ENCODE measurements at regions not wholly inside any gene's neighbourhood (a gene's known extent, or its start where the extent isn't known, plus 50 kb on each side); places are given as distances from the start of the nearest gene placed in this dataset.

GRCh38 chr18:40450751-40451150, 1504.3 kb upstream of the PIK3C3 start:
- Histone ChIP-seq H3K27me3 (replicated peaks in 1 of 2; ENCODE audit: control insufficient read depth in 2 of 2, insufficient read depth in 2 of 2, low read length in 1 of 2) (no peaks in the 10 kb centered on the region), H3K36me3 (ENCODE audit: control insufficient read depth in 2 of 2, insufficient read depth in 2 of 2, low read length in 1 of 2) (no peaks in the 10 kb centered on the region), H3K79me2 (ENCODE audit: control insufficient read depth, insufficient read depth, low read length) (no peaks in the 10 kb centered on the region), H3K9ac (ENCODE audit: control insufficient read depth, insufficient read depth, low read length) (no peak overlapping the region), H3K4me2 (ENCODE audit: control insufficient read depth, insufficient read depth) (no peak overlapping the region), H3K9me3 (replicated peaks; ENCODE audit: control insufficient read depth, insufficient read depth, low read length) (no peaks in the 10 kb centered on the region), H3K4me3 (no peak overlapping the region), H2AFZ (ENCODE audit: control insufficient read depth, low read depth, low read length) (no peak overlapping the region), H4K20me1 (ENCODE audit: control insufficient read depth, insufficient read depth) (no peaks in the 10 kb centered on the region), H3K27ac (ENCODE audit: control insufficient read depth, insufficient read depth) (no peak overlapping the region), H3K4me1 (ENCODE audit: control insufficient read depth, insufficient read depth, low read length) (no peaks in the 10 kb centered on the region)
- BruUV-seq (replicated peaks), result no TSS peak
- TF ChIP-seq NKRF (conservative IDR thresholded peaks at IDR 0.05), result no peak
- no peak for TF ChIP-seq HSF1 (IDR thresholded peaks at IDR 0.05; ENCODE audit: low read depth, low read length)
- TF ChIP-seq BCL3 (IDR thresholded peaks at IDR 0.05; ENCODE audit: borderline replicate concordance, insufficient read depth, low read depth, low read length, poor library complexity, severe bottlenecking), result no peak
- no peak for TF ChIP-seq ZNF217 (IDR thresholded peaks at IDR 0.05)
- no peak for TF ChIP-seq E2F4 (IDR thresholded peaks at IDR 0.05; ENCODE audit: low read depth, low read length)
- no peak for TF ChIP-seq MTA2 (IDR thresholded peaks at IDR 0.05; ENCODE audit: low read depth)
- TF ChIP-seq MYB (IDR thresholded peaks at IDR 0.05; ENCODE audit: borderline replicate concordance, low read depth, low read length), result no peak
- no peak for TF ChIP-seq NFXL1 (IDR thresholded peaks at IDR 0.05; ENCODE audit: borderline replicate concordance)
- TF ChIP-seq ZNF274 (IDR thresholded peaks at IDR 0.05; ENCODE audit: insufficient read depth, insufficient read length), result no peak
- no peak for TF ChIP-seq STAT1 (conservative IDR thresholded peaks at IDR 0.05)
- no peak for TF ChIP-seq IRF4 (IDR thresholded peaks at IDR 0.05; ENCODE audit: low read depth, low read length)
- TF ChIP-seq FOXM1 (IDR thresholded peaks at IDR 0.05; ENCODE audit: low read depth, low read length), result no peak
- TF ChIP-seq PAX5 (IDR thresholded peaks at IDR 0.05; ENCODE audit: borderline replicate concordance, low read depth, low read length), result no peak
- no peak for TF ChIP-seq NRF1 (conservative IDR thresholded peaks at IDR 0.05; ENCODE audit: low read depth, low read length)
- no peak for TF ChIP-seq MEF2A (IDR thresholded peaks at IDR 0.05; ENCODE audit: insufficient read depth, low read depth, low read length)
- no peak for TF ChIP-seq RAD51 (IDR thresholded peaks at IDR 0.05)
- no peak for TF ChIP-seq SMARCA5 (IDR thresholded peaks at IDR 0.05)
- TF ChIP-seq SPI1 (IDR thresholded peaks at IDR 0.05; ENCODE audit: borderline replicate concordance, insufficient read depth, low read depth, low read length), result no peak
- no peak for FAIRE-seq
- ATAC-seq, result no peak
- SMC1A ChIA-PET (ENCODE audit: uncharacterized antibody, unreplicated experiment), result no interaction called here
- in situ Hi-C loops (cut with MboI) (no loop called here), intact Hi-C loops (cut with micrococcal nuclease; ENCODE audit: unreplicated experiment) (no loop called here)
- CTCF ChIA-PET, result no interaction called here
- RAD21 ChIA-PET (ENCODE audit: unreplicated experiment), result no interaction called here
- POLR2A ChIA-PET, result no interaction called here
- no peak for DNase-seq (ENCODE audit: low read depth, low spot score)

Data from GM12878 (cell line).